Non-pigmented ciliary epithelial cell (primary cell): ENCODE measurements at regions not wholly inside any gene's neighbourhood (a gene's known extent, or its start where the extent isn't known, plus 50 kb on each side); places are given as distances from the start of the nearest gene placed in this dataset.
"Not testable (repeated sequence)": the region's sequence is repeated elsewhere in the genome, so short reads cannot be mapped to it uniquely, and the experiment has no call there.

ENCODE experiments used
- DNase-seq: peaks from one replicate; pipeline ENCODE4 v3.0.0-alpha.2; 2010; ENCODE audit warnings: low read depth

DNA sequence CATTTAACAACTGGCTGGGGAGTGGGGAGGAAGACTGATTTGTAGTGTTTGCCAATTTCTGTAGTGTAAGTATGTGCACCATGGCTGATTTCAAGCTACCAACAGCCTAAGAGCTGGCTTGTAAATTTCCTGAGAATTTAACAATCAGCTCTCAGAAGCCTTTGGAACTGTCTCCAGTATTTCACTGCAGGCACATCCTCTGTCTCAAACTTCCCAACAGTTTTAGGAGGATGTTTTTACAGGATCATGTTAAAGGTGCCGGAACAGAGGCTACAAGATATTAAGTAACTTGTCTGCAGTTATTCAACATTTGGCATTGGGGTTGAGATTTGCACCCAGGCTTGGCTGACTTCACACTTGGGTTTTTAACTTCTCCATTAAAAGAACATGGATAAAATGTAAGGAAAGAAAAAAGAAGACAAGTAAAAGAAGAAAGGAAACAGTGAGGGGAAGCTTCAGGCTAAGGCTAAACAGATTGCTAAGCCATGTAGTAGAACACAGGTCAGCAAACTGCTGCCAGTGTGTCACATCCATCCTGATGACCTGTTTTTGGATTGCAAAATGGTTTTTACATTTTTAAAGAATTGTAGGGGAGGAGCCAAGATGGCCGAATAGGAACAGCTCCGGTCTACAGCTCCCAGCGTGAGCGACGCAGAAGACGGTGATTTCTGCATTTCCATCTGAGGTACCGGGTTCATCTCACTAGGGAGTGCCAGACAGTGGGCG lies 204.8 kb upstream of the SESN3 start:
- no peak for DNase-seq

DNA sequence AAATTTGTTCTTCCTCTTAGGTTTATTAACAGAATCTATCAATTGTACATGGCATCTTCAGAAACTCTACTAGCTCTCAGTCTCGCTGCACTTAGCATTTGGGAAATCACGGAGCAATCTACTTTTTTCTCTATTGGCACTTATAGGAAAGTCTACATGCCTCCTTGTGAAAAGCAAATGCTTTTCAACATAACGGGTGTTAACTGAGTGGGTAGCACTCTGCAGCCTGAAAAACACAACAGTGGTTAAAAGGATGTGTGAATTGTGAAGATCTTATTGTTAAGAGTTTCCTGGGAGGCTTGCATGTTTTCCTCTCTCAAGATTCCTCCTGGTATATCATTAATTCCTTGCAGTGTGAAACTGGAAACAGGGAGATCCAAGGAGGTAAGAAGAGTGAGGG lies 204.2 kb upstream of the SESN3 start:
- no peak for DNase-seq

DNA sequence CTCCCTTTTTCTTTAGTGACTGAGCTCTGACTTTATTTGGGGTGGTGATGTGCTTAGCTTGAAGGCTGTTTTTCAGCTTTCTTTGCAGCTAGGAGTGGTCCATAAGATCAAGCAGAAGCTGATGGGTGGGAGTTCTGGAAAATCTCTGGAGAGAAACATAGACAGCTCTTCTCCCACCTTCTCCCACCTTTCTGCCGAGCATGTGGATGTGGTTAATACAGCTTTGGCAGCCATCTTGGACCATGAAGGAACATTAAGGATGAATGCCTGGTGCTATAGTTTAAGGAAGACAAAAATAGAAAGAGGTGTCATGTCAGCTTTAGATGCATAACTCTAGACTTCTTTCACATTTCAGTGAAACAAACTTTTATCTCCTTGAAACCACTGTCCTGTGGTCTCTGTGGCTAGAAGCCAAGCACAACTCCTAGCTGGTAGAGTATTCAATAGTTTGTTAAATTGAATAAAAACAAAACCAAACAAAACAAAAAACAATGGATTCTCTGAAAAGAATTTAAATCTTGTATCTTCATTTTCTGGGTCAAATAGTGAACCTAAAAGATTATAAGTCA lies 203.6 kb upstream of the SESN3 start:
- DNase-seq: no peak

DNA sequence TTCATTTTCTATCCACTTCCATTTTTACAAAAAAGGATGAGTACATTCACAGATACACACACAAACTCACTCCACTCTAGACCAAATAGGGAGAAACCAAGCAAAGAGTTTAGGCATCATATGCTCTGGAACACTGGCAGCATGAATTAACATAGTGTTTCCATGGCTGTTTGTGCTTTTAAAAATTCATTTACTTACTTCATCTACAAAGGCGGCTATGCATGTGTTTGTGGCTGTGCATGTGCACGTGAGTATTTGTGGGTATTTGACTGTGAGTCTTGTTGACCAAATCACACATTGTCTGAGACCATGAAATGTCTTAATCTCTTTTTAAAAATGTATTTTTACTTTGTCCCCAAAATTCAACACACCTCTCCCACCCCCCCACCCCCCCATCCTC lies 203.0 kb upstream of the SESN3 start:
- DNase-seq: no peak

DNA sequence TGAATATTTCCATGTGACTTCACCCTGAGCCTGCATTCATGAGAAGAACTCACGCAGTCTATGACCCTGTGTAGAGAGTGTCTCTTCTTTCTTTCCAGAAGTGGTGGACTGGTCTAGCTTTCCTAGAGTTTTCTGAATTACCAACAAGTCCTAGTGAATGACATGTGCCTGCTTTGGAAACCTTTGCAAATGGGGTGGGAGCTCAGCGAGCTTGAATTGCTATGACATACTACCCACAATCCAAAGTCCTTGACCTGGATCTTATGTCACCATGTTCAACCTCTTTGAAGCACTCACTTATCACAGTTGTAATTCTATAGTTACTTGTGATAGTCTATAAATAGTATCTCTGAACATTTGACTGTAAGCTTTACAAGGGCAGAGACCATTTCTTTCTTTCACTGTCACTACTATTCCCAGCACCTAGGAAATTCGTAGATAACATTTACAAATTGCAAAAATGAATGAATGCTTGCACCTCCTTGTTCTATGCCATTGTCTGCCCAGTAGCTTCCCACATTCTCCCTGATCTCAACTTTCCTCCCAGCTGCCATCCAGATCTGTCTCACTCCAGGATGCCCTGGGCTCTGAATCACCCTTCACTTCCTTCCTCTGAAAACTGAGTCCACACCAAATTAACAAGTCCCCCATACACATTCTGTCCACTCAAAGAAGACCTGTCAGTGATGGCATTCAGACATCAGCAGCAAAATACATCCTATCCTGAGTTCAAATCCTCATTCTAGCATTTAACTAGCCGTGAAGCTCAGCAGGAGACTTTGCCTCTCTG lies 201.9 kb upstream of the SESN3 start:
- DNase-seq: no peak

DNA sequence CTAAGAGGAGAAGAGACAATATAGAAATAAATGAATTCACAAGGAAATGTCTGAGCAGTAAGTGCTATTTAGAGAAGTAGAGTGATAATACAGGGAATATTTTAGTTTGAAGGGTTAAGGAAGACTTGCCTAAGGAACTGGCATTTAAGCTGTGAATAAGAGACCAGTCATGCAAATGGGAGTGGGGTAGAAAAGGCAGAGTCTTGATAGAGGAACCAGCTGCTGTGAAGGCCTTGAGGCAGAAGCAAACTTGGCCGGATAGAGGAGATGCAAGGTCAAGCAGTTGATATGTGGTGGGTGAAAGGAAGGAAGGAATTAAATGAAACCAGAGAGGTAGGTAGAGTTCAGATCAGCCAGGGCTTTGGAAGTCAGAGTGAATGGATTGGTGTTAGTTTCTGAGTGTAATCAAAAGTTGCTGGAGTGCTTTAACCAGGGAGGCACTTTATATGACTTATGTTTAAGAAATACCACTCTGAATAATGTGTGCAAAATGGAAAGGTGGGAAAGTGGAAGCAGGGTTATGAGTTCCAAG lies 198.4 kb upstream of the SESN3 start:
- DNase-seq: no peak

DNA sequence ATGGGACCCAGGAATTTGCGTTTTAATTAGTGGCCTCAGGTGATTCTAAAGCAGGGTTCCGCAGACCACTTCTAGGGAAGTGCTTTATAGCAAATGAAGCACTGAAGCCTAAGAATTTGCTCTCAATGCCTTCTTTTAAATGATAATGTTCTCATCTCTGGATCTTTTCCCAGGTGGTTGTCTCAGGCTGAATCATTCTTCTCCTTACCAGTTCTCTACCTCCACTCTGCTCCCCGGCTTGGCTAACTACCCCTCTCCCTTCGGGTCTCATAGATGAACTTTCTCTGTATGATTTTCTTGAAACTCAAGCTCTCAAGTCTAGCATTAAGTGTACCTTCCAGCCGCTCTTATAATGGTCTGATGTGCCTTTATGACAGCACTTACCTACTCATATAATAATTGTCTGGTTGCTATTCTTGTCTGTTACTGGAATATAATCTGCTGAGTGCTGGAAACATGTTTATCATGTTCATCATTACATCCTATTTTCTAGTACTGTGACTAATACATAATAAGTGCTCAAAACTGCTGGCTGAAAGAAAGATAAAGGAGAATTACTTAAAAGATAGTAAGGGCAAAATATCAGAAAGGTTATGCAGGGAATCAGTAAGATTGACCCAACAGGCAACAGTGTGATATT lies 195.9 kb upstream of the SESN3 start:
- DNase-seq: no peak

DNA sequence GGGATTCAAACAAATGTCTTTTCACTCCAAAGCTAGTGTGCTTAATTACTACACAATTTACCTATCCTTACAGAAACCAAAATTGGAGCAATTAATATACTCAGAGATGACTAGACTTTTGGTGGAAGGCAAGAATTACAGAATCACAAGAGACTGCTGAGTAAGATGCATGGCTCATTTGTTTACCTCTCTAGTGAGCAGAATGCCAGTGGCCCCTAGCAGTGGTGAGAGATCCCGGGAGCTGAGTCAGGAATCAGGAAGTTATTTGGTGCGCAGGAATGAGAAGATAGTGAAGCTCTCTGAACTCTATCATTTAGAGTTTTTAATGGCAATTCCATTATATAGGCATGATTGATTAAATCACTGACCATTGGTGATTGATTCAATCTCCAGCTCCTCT lies 188.9 kb upstream of the SESN3 start:
- peak; percentile 62 for DNase-seq

DNA sequence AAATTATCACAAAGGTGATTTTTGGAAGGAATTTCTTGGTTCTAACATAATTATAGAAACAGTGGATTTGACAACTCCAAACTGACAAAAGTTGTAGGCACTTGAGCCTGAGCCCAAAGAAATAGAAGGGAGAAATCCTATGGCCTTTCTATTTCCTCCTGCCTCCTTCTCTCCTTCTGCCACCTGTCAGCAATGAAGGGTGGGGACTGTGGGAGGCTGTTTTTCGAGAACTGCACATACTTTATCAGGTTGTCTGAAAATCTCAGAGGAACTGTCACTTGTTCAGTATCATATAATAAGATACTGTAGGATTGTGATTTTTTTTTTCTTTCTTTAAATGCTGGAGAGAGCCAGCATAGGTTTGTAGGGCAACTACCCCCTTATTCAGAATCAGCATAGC lies 187.9 kb upstream of the SESN3 start:
- DNase-seq: no peak

DNA sequence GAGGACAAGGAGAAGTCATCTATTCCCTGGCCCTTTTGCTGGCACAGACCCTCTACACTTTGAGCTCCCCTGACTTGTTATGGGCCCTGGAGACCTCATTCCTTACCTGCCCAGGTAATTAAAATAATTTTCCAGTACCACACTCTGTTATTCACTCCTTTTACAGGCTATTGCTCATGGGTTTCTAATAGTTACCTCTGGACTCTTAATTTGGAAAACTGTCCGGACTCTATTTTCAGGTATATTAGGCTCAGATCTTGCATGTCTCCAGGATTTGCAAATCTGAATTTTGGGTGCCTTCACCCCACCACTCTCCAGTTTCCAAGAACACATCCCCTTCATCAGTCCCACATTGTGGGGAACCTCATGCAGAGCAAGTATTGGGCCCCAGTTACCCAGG lies 186.8 kb upstream of the SESN3 start:
- no peak for DNase-seq

DNA sequence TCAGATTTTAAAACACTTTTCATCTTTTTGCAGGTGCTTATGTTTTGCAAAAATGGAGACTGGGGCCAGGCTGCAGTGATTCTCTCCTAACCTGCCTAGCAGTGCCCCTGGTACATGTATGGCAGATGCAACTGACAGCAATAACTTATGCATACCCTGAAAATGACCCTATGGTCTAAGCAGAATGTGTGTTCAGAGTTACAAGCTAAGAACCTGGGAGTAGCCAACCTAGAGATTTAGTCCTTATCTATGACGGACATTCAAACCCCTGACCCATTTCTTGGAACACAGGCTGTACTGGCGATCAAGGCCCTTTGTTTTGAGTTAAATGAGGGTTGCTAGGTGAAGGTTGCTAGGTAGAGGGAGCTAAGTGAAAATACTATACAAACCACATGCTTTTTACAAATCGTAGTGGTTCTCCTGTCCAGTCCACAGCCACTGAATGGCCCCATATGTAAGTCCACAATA lies 184.9 kb upstream of the SESN3 start:
- no peak for DNase-seq

DNA sequence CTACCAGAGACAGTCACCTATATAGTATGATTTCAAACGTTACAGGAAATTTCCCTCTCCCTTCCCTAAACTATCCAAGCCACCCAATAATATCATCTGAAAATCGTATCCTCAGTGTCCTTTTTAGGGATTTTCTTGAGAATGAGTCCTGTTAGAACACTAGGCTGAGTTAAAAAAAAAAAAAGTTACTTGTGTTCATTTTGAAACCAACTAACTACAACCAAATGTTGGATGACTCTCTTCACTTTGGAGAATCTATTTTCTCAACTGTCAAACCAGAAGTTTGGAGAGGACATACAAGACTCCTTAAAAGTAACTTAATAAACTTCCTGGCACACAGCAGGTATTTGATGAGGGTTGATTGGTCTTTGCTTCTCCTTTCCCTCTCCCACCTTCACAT lies 183.2 kb upstream of the SESN3 start:
- no peak for DNase-seq

DNA sequence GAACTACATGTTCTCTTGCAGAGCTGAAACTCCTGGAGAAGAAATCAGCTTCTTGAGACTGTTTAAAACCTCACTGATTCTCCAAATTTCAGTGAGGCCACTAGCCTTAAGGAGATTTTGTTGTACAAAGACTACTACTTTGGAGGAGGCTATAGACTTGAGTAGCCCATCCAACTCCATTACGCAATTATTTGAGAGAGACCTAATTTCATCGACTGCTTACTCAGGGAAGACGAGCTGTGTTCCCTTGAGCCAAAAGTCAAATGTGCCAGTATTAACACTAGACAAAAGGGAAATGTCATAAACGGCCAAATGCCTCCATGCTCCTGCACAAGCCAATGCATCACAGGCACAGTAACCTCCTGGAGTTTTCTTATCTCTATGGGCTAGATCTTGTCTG lies 182.8 kb upstream of the SESN3 start:
- DNase-seq: no peak

DNA sequence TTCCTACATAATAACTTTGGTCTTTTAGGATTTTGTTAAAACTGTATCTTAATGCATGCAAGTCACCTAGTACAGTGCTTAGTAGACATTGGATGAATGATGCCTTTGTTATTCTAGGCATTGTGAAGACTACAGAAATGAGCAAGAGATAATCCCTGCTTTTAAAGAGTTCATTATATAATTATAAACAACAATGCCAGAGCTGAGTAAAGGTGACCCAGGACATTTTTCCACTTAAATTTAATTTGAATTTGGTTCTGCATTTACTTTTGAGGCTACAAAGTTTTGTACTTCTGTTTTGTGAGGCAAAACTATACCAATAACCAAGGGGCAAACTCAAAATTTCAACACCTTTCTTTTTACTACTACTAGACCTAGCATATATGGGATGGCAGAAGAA lies 182.0 kb upstream of the SESN3 start:
- no peak for DNase-seq

DNA sequence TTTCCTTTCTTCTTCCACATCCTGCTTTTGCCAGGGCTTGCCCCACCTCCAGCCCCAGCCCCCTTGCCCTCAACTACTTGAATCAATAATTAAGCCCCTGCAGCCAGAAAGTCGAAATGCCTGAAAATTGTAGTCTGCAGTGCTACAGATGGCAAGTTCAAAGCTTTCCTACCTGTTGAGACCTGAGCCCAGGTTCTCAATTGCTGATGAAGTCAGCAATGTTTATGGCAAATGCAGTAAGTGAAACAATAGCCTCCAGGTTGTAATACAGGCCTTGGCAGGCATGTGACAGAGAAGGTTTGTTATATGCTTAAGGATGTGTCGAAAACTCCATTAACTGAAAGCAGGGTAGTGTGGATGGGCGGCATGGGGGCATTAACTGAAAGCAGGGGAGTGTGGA lies 181.1 kb upstream of the SESN3 start:
- DNase-seq: no peak

DNA sequence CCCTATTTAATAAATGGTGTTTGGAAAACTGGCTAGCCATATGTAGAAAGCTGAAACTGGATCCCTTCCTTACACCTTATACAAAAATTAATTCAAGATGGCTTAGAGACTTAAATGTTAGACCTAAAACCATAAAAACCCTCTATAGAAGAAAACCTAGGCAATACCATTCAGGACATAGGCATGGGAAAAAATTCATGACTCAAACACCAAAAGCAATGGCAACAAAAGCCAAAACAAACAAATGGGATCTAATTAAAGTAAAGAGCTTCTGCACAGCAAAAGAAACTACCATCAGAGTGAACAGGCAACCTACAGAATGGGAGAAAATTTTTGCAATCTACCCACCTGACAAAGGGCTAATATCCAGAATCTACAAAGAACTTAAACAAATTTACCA lies 179.7 kb upstream of the SESN3 start:
- not testable (repeated sequence) for DNase-seq

DNA sequence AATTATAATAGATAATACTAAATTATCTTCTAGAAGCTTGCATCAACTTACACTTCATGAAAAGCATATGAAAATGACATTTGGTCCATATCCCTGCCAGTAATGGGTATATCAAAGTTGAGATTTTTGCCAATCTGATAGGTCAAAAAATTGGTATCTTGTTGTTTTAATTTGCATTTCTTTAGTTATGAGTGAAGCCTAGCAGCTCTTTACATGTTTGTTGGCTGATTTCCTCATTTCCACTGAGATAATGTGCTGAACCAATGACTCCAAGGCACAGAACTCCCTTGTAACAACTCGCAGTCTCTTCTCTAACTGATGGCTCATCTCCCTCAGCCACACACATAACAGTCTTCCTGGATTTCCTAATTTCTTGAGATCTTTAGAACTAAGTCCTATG lies 175.3 kb upstream of the SESN3 start:
- DNase-seq: no peak

DNA sequence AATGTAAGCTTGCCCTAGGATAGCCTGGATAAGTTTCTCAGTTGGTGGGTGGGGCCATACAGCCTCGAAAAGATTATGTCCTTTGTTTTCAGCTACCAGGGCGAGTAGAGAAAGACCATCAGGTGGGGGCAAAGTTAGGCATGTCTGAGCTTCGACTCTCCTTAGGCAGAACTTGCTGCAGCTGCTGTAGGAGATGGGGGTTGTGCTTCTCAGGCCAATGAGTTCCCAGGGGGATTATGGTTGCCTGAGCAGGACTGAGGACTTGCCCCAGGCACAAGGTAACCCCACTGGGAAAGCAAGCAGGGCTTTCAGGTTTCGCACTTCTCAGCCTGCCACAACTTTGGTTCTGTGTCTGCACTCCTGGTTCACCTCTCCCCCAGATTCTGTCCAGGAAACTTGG lies 173.4 kb upstream of the SESN3 start:
- DNase-seq: no peak

DNA sequence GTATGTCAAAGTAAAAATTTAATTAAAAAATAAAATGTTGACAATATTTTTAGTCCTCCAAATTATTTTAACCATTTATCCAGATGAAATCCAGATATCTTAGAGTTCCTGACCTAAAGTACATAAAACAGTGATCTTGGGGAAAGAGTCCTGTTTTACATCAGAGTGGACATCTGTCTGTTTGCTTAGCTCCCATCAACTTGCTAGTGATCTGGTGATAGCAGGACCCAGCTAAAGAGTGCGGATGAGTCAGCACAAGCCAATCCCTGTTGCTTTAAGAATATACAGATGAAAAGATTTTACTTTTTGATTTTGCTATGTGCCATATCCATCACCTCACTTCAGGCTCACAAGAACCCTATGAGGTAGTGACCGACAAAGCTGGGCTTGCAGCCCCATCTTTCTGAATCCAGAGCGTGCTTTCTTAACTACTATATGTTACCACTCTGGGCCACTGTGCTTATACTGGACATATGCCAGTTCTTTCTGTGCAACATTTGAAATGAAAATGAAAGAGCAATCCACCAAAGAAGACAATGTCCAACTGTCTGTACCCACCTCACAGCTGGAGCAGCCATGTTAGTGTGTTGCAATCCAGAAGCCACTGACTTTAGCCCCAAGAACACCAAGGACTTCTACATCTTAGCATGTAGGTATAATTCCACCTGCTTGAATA lies 167.6 kb upstream of the SESN3 start:
- no peak for DNase-seq

DNA sequence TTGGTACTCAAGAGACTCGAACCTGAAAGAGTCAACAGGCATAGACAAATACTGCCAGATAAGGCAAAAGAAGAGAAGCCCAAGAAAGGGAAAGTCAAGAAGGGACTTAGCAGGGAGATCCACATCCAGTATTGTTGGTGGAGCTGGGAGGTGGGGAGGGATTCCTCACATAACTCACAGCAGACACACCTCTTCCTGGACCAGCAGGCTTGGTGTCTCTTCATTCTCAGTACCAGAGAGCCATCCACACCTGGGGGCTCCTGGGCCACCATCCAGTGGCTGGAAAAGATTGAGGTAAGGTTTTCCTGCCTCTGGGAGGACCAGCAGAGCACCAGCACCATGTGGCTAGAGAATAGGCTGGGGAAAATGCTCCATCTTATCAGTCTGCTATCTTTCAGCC lies 161.6 kb upstream of the SESN3 start:
- DNase-seq: no peak

DNA sequence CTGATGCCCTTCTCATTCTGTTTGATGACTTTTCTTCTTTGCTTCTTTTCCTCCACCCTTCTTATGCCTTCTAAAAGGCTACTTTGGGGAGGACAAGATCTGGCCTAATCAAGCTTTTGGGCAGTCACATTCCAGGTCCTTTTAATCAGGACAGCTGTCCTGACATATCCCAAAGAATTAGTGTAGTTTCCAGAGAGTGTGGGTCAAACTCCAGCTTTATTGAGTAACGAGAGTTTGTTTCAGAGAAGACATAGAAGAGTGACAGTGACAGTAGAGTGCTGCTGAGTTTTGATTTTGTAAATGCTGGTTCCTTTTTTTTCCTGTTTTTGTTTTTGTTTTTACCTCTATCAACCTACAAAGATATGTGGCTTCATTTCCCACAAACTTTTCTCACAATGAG lies 158.4 kb upstream of the SESN3 start:
- no peak for DNase-seq

DNA sequence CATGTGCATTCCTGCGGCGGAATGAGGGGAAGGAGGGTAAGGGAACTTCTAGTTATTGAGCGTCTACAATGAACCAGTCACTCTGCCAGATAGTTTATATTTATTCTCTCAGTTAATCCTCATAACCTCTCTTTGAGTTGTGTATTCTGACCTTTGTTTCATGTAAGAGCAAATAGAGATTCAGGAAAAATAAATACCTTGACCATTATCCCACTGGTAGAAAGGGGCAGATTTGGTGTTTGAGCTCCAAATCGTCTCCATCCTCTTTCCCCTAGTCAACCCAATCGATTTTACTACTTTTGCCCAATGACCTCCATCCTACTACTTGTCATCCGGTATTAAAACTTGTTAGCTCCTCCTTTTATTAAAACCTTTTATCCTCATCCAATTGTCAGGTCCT lies 157.1 kb upstream of the SESN3 start:
- DNase-seq: no peak
